Mesendoderm (in vitro differentiated cells): ENCODE measurements at regions not wholly inside any gene's neighbourhood (a gene's known extent, or its start where the extent isn't known, plus 50 kb on each side); places are given as distances from the start of the nearest gene placed in this dataset.
A peak's percentile ranks its signal among the peaks of the same experiment; 100 is the strongest.

Experiments used
- DNase-seq: peaks from one replicate; pipeline ENCODE4 v3.0.0; 2013
- H2AK5ac ChIP-seq: 2 replicates; pipeline ENCODE4 v1.6.1; 2013; ENCODE audit warnings: low read length, inconsistent platforms
- H2BK120ac ChIP-seq: 2 replicates; pipeline ENCODE4 v1.6.1; 2013; ENCODE audit warnings: low read depth, mild to moderate bottlenecking, low read length, moderate library complexity, mixed read lengths
- H2BK15ac ChIP-seq: replicated peaks from 2 replicates; pipeline ENCODE4 v1.6.1; 2013; ENCODE audit warnings: low read depth, mild to moderate bottlenecking, moderate library complexity
- H2BK5ac ChIP-seq: 2 replicates; pipeline ENCODE4 v1.6.1; 2013; ENCODE audit warnings: low read length, inconsistent platforms
- H3K18ac ChIP-seq: 2 replicates; pipeline ENCODE4 v1.6.1; 2013; ENCODE audit warnings: mild to moderate bottlenecking, low read length, mixed read lengths
- H3K23ac ChIP-seq: one replicate; pipeline ENCODE4 v1.6.1; 2013; ENCODE audit warnings: low read length
- H3K27ac ChIP-seq: 2 replicates; pipeline ENCODE4 v1.5.1; 2013; ENCODE audit warnings: low read depth, mild to moderate bottlenecking, inconsistent platforms, low read length, moderate library complexity
- H3K27me3 ChIP-seq: 2 replicates; pipeline ENCODE4 v1.6.1; 2013; ENCODE audit warnings: low read length, control low read depth, mild to moderate bottlenecking, inconsistent platforms; ENCODE audit not compliant: insufficient read depth, poor library complexity
- H3K36me3 ChIP-seq: 2 replicates; pipeline ENCODE4 v1.6.1; 2013; ENCODE audit warnings: low read length, inconsistent platforms; ENCODE audit not compliant: control insufficient read depth, insufficient read depth
- H3K4ac ChIP-seq: one replicate; pipeline ENCODE4 v1.6.1; 2013; ENCODE audit warnings: low read depth, mild to moderate bottlenecking, low read length, moderate library complexity
- H3K4me1 ChIP-seq: 2 replicates; pipeline ENCODE4 v1.6.1; 2013; ENCODE audit warnings: low read depth, low read length, inconsistent platforms; ENCODE audit not compliant: control insufficient read depth
- H3K4me2 ChIP-seq: 2 replicates; pipeline ENCODE4 v1.6.1; 2013; ENCODE audit warnings: low read length
- H3K4me3 ChIP-seq: 2 replicates; pipeline ENCODE4 v1.5.1; 2013; ENCODE audit warnings: mild to moderate bottlenecking, low read length
- H3K56ac ChIP-seq: one replicate; pipeline ENCODE4 v1.6.1; 2013; ENCODE audit warnings: low read length
- H3K79me1 ChIP-seq: 2 replicates; pipeline ENCODE4 v1.6.1; 2013; ENCODE audit warnings: low read length, inconsistent platforms
- H3K79me2 ChIP-seq: 2 replicates; pipeline ENCODE4 v1.6.1; 2013; ENCODE audit warnings: mild to moderate bottlenecking, low read length; ENCODE audit not compliant: control insufficient read depth, insufficient read depth
- H3K9ac ChIP-seq: 2 replicates; pipeline ENCODE4 v1.6.1; 2013; ENCODE audit warnings: low read length, inconsistent platforms
- H4K5ac ChIP-seq: one replicate; pipeline ENCODE4 v1.6.1; 2013; ENCODE audit warnings: low read length
- H4K8ac ChIP-seq: one replicate; pipeline ENCODE4 v1.6.1; 2013; ENCODE audit warnings: low read depth, mild to moderate bottlenecking, control low read depth, low read length, moderate library complexity
- WGBS: extraction: QIAGEN DNeasy Blood & Tissue Kit; methylation state at CpG from one replicate; pipeline ENCODE4 v1.1.7; 2013; ENCODE audit warnings: low lambda C conversion rate, missing lambda C conversion rate; ENCODE audit not compliant: insufficient coverage; ENCODE audit errors: extremely low coverage; 5-methylcytosine and 5-hydroxymethylcytosine counted together

DNA sequence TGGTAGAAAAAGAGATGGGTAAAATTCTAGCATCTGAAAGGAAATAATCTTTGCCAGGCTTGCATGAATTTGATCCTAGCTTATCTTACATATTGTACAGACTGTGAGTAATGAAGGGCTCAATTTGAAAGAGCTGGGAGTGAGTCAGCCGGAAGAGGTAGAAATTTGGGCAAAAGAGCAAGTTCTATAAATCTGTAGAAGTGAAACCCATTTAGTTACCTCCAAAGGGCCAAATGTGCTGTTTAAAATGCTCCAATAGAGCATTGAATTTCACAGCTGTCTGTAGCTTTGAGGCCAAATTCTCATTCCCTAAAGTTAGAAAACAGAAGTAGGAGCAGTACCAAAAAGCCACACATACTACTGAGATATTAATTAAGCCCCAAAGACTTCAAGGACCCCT is 466.1 kb downstream of the BTBD3 start:
- H2AK5ac ChIP-seq, result no peak overlapping the region
- no peak overlapping the region for H4K8ac ChIP-seq
- no peaks in the 10 kb centered on the region for H3K79me1 ChIP-seq
- no peaks in the 10 kb centered on the region for H3K36me3 ChIP-seq
- DNase-seq, result no peak
- no peak overlapping the region for H2BK15ac ChIP-seq
- no peaks in the 10 kb centered on the region for H3K4me1 ChIP-seq
- H3K27ac ChIP-seq, result no peak overlapping the region
- no peak overlapping the region for H2BK5ac ChIP-seq
- no CpG with 5 or more reads among the region's 1 CpG for WGBS
- no peak overlapping the region for H3K4ac ChIP-seq
- H2BK120ac ChIP-seq, result no peak overlapping the region
- no peak overlapping the region for H4K5ac ChIP-seq
- H3K18ac ChIP-seq, result no peak overlapping the region
- H3K56ac ChIP-seq, result no peak overlapping the region
- H3K4me2 ChIP-seq, result no peak overlapping the region
- no peak overlapping the region for H3K4me3 ChIP-seq
- H3K23ac ChIP-seq, result no peak overlapping the region
- no peaks in the 10 kb centered on the region for H3K79me2 ChIP-seq
- no peak overlapping the region for H3K9ac ChIP-seq
- H3K27me3 ChIP-seq, result no peaks in the 10 kb centered on the region

DNA sequence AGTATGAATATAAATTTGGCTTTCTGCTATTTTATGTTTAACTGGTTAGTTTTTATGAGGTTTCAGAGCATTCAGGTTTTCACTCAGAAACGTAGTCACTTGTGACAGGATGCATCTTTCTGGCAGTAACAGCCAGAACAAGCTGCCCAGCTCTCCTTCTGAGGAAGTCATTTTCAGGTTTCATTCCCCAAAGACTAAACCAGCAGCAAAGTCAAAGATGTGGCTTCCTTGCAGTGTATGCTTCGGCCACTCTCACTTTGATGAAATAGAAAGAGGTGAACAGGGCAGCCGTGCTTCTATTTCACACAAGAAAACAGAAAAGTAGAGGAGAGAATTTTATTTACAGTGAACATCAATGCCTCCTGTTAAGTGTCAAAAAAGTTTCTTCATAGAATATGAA is 469.1 kb downstream of the BTBD3 start:
- no peaks in the 10 kb centered on the region for H3K4me1 ChIP-seq
- no peak for DNase-seq
- no peaks in the 10 kb centered on the region for H3K79me1 ChIP-seq
- H2BK5ac ChIP-seq, result no peak overlapping the region
- no peak overlapping the region for H3K23ac ChIP-seq
- H3K36me3 ChIP-seq, result no peaks in the 10 kb centered on the region
- no peak overlapping the region for H3K18ac ChIP-seq
- no peak overlapping the region for H3K56ac ChIP-seq
- H2AK5ac ChIP-seq, result no peak overlapping the region
- H3K27ac ChIP-seq, result no peak overlapping the region
- no peaks in the 10 kb centered on the region for H3K27me3 ChIP-seq
- no CpG with 5 or more reads among the region's 3 CpGs for WGBS
- no peak overlapping the region for H2BK120ac ChIP-seq
- no peak overlapping the region for H4K5ac ChIP-seq
- no peak overlapping the region for H4K8ac ChIP-seq
- H3K4me2 ChIP-seq, result no peak overlapping the region
- no peak overlapping the region for H2BK15ac ChIP-seq
- H3K4me3 ChIP-seq, result no peak overlapping the region
- no peak overlapping the region for H3K4ac ChIP-seq
- H3K79me2 ChIP-seq, result no peaks in the 10 kb centered on the region
- no peak overlapping the region for H3K9ac ChIP-seq

- no peak overlapping the region for H3K56ac ChIP-seq
- no CpG with 5 or more reads among the region's 1 CpG for WGBS
- H3K36me3 ChIP-seq, result no peaks in the 10 kb centered on the region
- no peak overlapping the region for H3K9ac ChIP-seq
- H3K4me1 ChIP-seq, result peaks cover 4% of the 10 kb centered on the region
- no peak overlapping the region for H2AK5ac ChIP-seq
- peak; percentile 55 for DNase-seq
- no peak overlapping the region for H3K4ac ChIP-seq
- no peak overlapping the region for H3K18ac ChIP-seq
- no peak overlapping the region for H3K27ac ChIP-seq
- no peak overlapping the region for H2BK5ac ChIP-seq
- no peaks in the 10 kb centered on the region for H3K27me3 ChIP-seq
- no peaks in the 10 kb centered on the region for H3K79me1 ChIP-seq
- no peak overlapping the region for H3K4me2 ChIP-seq
- no peak overlapping the region for H4K5ac ChIP-seq
- H4K8ac ChIP-seq, result no peak overlapping the region
- no peak overlapping the region for H2BK15ac ChIP-seq
- no peak overlapping the region for H3K23ac ChIP-seq
- H2BK120ac ChIP-seq, result no peak overlapping the region
- H3K4me3 ChIP-seq, result no peak overlapping the region
- H3K79me2 ChIP-seq, result no peaks in the 10 kb centered on the region
Measured at GRCh38 chr20:12391099-12391498, 473.4 kb downstream of the BTBD3 start.

GRCh38 chr20:12394786-12395185 is 477.1 kb downstream of the BTBD3 start:
- Histone ChIP-seq H3K79me1 (no peaks in the 10 kb centered on the region), H2AK5ac (no peak overlapping the region), H3K4me1 (peaks cover 4% of the 10 kb centered on the region), H3K4ac (no peak overlapping the region), H2BK120ac (no peak overlapping the region), H3K4me2 (no peak overlapping the region), H4K5ac (no peak overlapping the region), H3K23ac (no peak overlapping the region), H3K56ac (no peak overlapping the region), H4K8ac (no peak overlapping the region), H3K36me3 (no peaks in the 10 kb centered on the region), H3K4me3 (no peak overlapping the region), H3K27me3 (no peaks in the 10 kb centered on the region), H3K9ac (no peak overlapping the region), H3K18ac (no peak overlapping the region), H3K79me2 (no peaks in the 10 kb centered on the region), H3K27ac (no peak overlapping the region), H2BK15ac (no peak overlapping the region), H2BK5ac (no peak overlapping the region)
- no CpG with 5 or more reads among the region's 4 CpGs for WGBS
- peak; percentile 90 for DNase-seq

GRCh38 chr20:12395353-12395752 is 477.7 kb downstream of the BTBD3 start:
- H3K4me1 ChIP-seq, result peaks cover 4% of the 10 kb centered on the region
- no peak overlapping the region for H2BK5ac ChIP-seq
- H2BK120ac ChIP-seq, result no peak overlapping the region
- no peak overlapping the region for H4K5ac ChIP-seq
- no peak overlapping the region for H3K27ac ChIP-seq
- peak overlapping the region; percentile 92 for H2BK15ac ChIP-seq
- no peaks in the 10 kb centered on the region for H3K27me3 ChIP-seq
- WGBS, result no CpG with 5 or more reads among the region's 3 CpGs
- H3K4ac ChIP-seq, result no peak overlapping the region
- H3K18ac ChIP-seq, result no peak overlapping the region
- no peaks in the 10 kb centered on the region for H3K79me1 ChIP-seq
- H3K56ac ChIP-seq, result no peak overlapping the region
- H3K23ac ChIP-seq, result no peak overlapping the region
- H4K8ac ChIP-seq, result no peak overlapping the region
- H3K4me2 ChIP-seq, result no peak overlapping the region
- H3K9ac ChIP-seq, result no peak overlapping the region
- H2AK5ac ChIP-seq, result no peak overlapping the region
- H3K79me2 ChIP-seq, result no peaks in the 10 kb centered on the region
- no peaks in the 10 kb centered on the region for H3K36me3 ChIP-seq
- peak; percentile 27 for DNase-seq
- H3K4me3 ChIP-seq, result no peak overlapping the region

DNA sequence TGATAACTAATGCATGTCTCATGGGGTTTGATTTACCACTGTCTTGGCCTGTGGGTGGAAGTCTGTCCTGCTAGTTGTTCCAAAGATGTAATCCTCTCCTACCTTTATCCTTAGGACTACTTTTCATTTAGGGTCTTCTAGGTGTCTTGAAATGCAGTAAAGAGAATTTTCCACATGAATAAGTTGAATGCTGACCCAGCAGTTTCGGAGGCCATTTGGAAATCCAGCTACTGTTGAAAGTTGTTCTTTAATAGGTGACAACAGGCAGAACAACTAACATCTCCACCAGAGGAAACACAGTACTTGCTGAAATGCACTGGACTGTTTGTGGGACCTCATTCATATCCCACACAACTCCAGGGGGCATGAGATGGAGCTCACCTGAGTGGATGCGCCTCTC is 478.1 kb downstream of the BTBD3 start:
- Histone ChIP-seq H3K9ac (no peak overlapping the region), H3K27me3 (no peaks in the 10 kb centered on the region), H3K4ac (no peak overlapping the region), H3K79me1 (no peaks in the 10 kb centered on the region), H4K5ac (no peak overlapping the region), H3K23ac (no peak overlapping the region), H4K8ac (no peak overlapping the region), H3K4me2 (no peak overlapping the region), H2AK5ac (no peak overlapping the region), H3K18ac (no peak overlapping the region), H3K27ac (no peak overlapping the region), H3K4me3 (no peak overlapping the region), H2BK15ac (no peak overlapping the region), H2BK120ac (no peak overlapping the region), H3K56ac (no peak overlapping the region), H3K4me1 (peaks cover 4% of the 10 kb centered on the region), H3K79me2 (no peaks in the 10 kb centered on the region), H3K36me3 (no peaks in the 10 kb centered on the region), H2BK5ac (no peak overlapping the region)
- no CpG with 5 or more reads among the region's 2 CpGs for WGBS
- no peak for DNase-seq
